Right lobe of liver (tissue), 4 donors: ENCODE measurements at regions not wholly inside any gene's neighbourhood (a gene's known extent, or its start where the extent isn't known, plus 50 kb on each side); places are given as distances from the start of the nearest gene placed in this dataset.
"Not testable (repeated sequence)": the region's sequence is repeated elsewhere in the genome, so short reads cannot be mapped to it uniquely, and the experiment has no call there.

Source experiments
- POLR2A ChIP-seq: fragments of 450-650 bp; IDR thresholded peaks from one replicate; pipeline ENCODE4 v1.6.1; 2017; ENCODE audit warnings: antibody characterized with exemption, mild to moderate bottlenecking
- TF ChIP-seq, protein P1 (sequence below), 4 donors: fragments of 200-600 bp in 3 of 4; fragments of 450-650 bp in 1 of 4; IDR thresholded peaks; one replicate each; pipeline versions ENCODE4 v1.5.1 to v1.8.0; 2016 to 2022; ENCODE audit warnings: antibody characterized with exemption in 4 of 4, mild to moderate bottlenecking in 2 of 4
- donor health status: DM: no; HTN: no; CAD: no.
- donor health status: DM: no; HTN: no; CAD: no.
- donor health status: DM: no; HTN: yes; CAD: no.

DNA sequence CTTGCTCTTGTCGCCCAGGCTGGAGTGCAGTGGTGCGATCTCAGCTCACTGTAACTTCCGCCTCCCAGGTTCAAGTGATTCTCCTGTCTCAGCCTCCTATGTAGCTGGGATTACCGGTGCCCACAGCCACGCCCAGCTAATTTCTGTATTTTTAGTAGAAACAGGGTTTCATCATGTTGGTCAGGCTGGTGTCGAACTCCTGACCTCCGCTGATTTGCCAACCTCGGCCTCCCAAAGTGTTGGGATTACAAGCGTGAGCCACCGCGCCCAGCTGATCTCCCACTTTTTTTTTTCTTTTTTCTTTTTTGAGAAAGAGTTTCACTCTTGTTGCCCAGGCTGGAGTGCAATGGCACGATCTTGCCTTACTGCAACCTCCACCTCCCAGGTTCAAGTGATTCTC is 517.9 kb downstream of the KCNJ18 start:
- not testable (repeated sequence) for TF ChIP-seq POLR2A
- TF ChIP-seq, protein P1, sequence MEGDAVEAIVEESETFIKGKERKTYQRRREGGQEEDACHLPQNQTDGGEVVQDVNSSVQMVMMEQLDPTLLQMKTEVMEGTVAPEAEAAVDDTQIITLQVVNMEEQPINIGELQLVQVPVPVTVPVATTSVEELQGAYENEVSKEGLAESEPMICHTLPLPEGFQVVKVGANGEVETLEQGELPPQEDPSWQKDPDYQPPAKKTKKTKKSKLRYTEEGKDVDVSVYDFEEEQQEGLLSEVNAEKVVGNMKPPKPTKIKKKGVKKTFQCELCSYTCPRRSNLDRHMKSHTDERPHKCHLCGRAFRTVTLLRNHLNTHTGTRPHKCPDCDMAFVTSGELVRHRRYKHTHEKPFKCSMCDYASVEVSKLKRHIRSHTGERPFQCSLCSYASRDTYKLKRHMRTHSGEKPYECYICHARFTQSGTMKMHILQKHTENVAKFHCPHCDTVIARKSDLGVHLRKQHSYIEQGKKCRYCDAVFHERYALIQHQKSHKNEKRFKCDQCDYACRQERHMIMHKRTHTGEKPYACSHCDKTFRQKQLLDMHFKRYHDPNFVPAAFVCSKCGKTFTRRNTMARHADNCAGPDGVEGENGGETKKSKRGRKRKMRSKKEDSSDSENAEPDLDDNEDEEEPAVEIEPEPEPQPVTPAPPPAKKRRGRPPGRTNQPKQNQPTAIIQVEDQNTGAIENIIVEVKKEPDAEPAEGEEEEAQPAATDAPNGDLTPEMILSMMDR (IDR thresholded peaks at IDR 0.05) = not testable (repeated sequence)
